DMS 273 (cell line): ENCODE measurements at regions not wholly inside any gene's neighbourhood (a gene's known extent, or its start where the extent isn't known, plus 50 kb on each side); places are given as distances from the start of the nearest gene placed in this dataset.

Experiments used
- DNase-seq: peaks from one replicate; lab custom pipeline; 2025; ENCODE audit not compliant: unreplicated experiment; lab: John Stamatoyannopoulos, UW

DNA sequence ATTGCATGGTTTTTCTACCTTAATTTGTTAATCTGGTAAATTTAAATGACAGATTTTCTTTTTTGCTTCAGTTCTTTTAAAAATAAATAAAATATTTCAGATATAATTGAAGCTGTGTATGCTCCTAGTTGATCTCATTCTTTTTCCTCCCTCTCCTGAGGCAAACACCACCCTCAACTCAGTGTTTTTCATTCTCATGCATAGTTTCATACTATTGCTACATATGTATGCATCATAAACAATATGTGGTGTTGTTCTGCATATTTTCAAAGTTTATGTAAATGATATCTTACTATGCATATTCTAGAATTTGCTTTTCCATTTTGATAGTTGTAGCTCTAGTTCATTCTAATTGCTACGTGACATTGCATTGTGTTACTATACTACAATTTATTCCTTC is 257.2 kb upstream of the POU3F1 start:
- no peak for DNase-seq

DNA sequence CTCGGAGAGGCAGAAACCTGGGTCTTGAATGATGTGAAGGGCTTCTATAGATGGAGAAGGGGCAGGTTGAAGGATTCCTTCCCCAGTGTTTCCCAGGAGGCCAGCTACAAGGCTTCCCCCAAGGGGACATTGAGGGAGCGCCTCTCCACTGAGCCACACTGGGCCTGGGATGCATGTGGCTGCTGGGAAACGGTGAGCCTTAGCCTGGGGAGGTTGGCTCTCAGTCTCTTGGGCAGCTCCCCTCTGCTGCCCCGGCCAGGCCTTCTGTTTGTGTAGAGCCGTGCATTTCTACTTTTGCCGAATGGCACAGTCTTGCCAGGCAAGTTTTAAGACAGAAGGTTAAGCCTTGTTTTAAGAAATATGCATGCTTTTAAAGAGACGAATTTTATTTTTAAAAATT is 254.4 kb upstream of the POU3F1 start:
- DNase-seq, result no peak

DNA sequence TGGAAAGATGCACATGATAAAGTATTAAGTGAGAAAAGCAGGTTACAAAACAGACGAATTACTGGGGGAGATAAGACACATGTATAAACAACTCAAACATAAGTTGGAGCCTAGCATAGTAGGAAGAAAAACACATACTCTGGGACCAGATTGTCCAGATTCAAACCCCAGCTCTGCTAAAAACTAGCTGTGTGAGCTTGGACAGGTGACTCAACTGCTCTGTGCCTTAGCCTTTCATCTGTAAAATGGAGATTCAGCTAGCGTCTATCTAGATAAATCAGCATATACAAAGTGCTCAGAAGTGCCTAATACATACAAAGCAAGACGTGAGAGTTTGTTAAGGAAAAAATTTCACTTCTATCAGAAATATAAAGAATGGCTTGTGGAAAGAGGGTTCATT is 254.0 kb upstream of the POU3F1 start:
- no peak for DNase-seq

GRCh38 chr1:38297842-38298241 is 251.2 kb upstream of the POU3F1 start:
- DNase-seq, result no peak

- DNase-seq, result no peak
Measured at GRCh38 chr1:38297246-38297645, 250.7 kb upstream of the POU3F1 start.

- no peak for DNase-seq
Measured at GRCh38 chr1:38296047-38296446, 249.5 kb upstream of the POU3F1 start.

- no peak for DNase-seq
Measured at GRCh38 chr1:38293567-38293966, 247.0 kb upstream of the POU3F1 start.

DNA sequence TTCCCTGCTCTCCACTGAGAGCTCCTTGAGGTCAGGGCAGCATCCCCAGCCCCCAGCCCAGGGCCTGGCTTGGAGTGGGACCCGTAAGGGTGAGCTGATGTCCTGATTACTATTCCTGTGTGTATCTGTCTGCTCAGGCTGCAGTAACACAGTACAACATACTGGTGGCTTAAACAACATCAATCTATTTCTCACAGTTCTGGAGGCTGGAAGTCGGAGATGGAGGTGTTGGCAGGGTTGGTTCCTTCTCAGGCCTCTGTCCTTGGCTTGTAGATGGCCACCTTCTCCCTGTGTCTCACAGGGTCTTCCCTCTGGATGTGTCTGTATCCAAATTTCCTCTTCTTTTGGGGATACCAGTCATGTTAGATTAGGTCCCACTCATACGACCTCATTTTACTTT is 246.4 kb upstream of the POU3F1 start:
- DNase-seq, result no peak

DNA sequence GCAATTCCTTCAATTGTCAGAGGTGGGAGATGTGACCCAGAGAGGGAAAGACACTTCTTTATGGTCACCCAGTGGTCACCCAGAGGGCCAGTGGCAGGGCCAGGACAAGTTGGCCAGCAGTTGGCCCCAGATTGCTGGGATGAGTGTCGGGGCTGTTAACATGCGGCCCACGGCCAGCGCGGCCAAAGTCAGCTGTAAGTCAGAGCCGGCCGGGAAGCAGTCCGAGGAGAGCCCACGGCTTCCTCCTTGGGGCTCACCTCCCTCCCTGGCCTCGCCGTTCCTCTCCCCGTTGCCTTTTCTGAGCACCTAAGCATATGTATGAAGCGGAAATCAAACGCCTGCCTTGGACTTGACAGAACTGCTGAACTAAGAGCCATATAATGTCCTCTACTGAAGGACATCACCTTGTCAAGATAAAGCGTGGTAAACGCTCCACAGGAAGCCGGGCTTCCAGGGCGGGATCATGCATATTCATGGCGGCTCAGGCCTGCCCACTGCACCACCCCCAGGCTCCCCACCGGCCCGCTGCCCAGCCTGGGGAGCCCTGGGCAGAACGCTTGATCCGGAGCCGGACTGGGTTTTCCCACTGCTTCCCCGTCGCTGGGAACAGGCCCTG is 245.4 kb upstream of the POU3F1 start:
- DNase-seq, result no peak

DNA sequence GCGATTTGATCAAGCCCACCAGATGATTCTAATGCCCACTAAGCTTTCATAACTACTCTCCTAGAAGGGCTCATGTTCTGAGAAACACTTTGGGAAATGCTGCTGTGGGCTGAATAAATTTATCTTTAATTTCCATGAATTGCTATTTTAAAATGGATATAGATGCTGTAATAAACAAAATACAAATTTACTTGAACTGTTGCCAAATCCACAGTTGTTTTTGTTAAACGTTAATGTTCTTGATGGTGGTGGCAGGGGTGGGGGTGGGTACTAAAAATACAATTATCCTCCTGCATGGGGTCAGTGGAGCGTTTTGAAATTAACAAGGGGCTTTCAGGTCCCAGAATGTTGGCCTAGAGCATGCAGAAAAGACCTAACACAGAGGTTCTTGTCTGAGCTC is 244.7 kb upstream of the POU3F1 start:
- DNase-seq, result no peak

- DNase-seq, result no peak
Measured at GRCh38 chr1:38289034-38289433, 242.4 kb upstream of the POU3F1 start.

DNA sequence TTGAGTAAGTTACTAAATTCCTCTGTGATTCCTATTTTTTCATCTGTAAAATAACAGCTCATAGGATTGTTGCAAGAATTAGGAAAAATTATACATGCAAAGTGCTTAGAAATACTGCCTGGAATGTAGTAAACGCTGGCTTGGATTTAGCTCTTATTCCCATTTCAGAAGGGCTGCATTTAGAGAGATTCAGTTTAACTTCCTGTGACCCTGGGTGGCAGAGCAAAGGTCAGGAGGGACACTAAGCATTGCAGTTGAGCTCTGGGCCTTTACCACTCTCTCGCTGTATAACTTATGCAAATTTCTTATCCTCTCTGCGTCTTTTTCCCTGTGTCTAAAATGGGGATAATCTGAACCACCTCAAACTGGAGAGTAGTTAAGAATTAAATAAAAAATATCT is 241.0 kb upstream of the POU3F1 start:
- no peak for DNase-seq

DNA sequence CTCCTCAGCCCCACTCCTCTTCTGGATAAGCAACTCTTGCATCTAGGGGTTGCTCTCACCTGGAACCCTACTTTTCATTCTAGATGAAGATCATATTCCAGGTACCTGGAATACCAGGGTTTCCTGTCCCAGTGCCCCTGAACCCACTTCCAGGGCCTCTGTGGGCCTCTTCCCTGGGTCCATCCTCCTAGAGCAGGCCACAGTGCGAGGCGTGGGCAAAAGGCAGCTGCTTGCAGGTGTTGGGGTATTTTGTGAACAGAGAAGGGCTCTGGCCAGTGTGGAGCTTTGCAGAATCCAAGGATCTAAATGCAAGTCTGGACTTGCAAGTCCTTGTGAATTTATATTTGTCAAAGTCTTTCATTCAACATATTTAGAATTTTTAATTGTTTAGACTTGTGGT is 240.4 kb upstream of the POU3F1 start:
- DNase-seq, result no peak

DNA sequence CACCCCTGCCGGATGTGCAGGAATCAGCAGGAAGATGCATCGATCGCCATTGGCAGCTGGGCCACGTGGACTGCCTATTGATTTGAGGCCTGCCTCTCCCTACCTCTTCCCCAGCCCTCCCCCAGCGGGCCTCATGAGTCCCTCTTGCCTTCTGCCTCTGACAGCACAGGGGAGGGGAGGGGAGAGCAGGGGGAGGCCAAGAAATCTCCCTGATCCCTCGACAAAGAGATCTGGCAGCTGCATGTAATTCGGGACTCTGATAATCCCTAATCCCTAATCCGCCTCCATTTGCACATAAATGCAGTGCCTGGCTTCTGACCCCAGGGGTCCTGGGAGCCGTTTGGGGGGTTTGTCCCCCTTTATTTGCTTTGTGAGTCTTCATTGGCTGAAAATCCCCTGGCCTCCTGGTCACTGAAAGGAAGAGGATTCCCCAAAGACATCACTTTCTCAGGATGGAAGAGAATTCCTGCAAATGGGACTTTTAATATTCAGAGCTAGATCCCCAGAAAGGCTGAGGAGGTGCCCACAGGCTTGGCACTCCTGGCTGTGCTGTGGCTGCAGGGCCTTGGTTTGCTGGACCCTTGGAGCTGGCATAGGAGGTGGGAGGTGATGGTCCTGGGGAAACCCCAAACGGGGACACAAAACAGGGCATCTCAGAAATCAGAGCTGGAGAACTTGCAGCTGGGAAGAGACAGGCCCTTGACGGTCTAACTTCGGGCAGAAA is 239.4 kb upstream of the POU3F1 start:
- no peak for DNase-seq

GRCh38 chr1:38284953-38285352 is 238.4 kb upstream of the POU3F1 start:
- DNase-seq, result no peak

DNA sequence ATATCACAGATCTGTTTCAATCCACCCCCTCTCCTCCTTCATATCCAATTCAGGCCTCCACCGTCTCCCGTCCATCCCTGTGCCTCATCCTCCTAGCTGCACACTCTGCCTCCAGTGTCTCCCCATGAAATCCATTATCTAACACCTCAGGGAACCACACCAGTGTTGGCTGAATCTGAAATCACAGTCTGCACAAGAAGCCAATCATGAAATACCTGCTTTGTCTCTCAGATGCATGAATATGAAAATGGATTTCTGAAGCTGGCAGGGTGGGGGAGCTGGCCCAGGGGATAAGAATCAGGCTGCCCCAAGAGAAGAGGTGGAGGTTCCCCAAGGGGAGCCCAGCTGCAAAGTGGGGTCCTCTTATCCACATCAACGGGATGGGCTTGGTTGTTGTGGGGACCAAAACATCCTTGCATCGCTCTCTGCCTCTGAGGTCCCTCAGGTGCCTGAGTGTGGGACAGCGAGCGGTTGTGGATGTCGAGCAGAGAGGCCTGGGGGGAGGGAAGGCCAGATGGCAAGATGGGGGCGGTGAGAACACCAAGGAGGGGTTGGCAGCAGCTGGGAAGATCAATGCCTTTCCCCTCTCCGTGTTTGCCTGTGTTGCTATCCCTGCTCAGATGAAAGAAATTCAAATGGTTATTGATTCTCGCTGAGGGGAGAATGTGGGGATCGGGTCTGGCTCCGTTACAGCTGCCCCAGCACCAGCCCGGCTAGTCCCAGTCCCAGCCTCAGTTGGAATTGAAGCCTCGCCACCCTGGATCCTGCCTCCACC is 237.3 kb upstream of the POU3F1 start:
- DNase-seq, result peak; percentile 99

DNA sequence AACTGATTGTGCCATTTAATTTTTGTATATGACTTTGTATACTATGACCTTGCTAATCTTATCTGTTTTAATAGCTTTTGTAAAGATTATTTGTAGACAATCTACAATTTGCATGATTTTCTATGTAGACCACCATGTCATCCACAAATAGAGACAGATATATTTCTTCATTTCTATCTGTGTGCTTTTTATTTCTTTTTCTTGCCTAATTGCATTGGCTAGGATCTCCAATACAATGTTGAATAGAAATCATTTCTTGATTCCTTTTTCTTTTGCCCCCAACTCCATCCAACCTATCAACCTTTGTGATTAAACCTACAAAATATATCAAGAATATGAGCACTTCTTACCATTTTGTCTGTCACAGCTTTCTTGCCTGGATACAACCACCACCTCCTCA is 232.6 kb upstream of the POU3F1 start:
- DNase-seq, result no peak

GRCh38 chr1:38277646-38278045 is 231.1 kb upstream of the POU3F1 start:
- no peak for DNase-seq

GRCh38 chr1:38275960-38276359 is 229.4 kb upstream of the POU3F1 start:
- DNase-seq, result no peak

DNA sequence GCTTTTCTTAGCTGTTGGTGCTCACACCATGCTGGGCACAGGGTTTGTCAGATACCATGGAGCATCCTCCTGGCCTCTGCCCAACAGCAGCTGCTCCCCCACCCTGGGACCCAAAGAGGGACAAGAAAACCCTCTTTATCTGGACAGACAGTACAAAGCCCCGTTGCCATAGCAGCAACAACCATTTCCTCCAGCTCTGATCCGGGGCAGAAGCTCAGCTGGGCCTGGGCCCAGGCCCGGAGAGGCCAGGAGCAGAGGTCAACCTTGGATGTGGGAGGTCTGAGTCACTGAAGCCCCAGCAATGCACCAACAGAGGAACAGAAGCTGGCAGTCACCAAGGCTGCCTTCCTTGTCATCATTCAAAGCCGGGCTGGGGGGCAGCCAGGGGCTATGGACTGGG is 228.4 kb upstream of the POU3F1 start:
- DNase-seq, result no peak

DNA sequence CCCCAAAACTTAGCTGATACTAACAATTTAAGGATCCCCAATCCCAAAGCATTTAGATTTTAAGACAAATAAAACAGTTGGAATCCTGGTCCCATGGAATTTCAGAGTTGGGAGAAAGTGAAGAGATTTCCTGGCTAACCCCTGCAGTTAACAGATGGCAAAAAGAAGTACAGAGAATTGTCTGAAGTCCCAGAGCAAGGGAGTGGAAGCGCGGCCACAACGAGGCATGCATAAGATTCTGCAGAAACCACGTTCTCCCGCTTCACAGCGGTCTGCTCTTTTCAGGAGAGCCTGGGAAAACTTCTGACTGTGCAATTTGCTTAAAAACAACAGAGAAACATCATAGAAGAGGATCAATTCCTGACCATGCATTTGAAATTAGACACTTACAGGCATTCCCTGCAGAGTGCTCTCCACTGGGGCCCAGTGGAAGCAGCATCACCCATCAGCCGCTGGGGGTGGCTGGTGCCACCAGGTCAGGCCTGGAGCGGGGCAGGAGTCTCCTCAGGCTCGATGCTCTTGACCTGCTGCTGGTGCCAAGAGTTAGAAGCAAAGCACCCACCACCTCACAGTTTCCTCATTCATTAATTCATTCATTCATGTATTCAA is 226.7 kb upstream of the POU3F1 start:
- DNase-seq, result peak; percentile 95

DNA sequence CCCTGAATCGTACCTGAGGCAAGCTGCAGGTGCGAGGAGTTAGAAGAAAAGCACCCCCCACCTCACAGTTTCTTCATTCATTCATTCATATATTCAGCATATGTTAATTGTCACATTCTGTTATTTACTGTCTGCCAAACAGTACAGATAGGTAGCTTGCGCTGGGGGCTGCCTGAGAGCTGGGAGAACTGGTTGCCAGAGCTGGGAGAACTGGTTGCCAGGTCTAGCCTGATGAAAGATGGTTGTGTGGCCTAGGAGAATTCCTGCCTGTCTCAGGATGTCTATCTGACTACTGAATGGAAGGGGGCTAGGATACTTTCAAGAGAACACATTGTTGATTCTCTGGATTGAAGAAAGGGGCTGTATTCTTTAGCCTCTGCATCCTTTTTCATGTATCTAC is 225.9 kb upstream of the POU3F1 start:
- DNase-seq, result no peak
